Renal cortex interstitium (tissue), 11 donors: ENCODE measurements at regions not wholly inside any gene's neighbourhood (a gene's known extent, or its start where the extent isn't known, plus 50 kb on each side); places are given as distances from the start of the nearest gene placed in this dataset.

Experiments used
- DNase-seq, 11 donors: peaks; one replicate each; pipeline ENCODE4 v3.0.0-alpha.2; 2013; ENCODE audit warnings: low read depth in 9 of 11, low spot score in 4 of 11; ENCODE audit errors: extremely low read depth in 1 of 11

GRCh38 chr1:79375352-79375751 lies 368.8 kb upstream of the ADGRL4 start:
- no peak for DNase-seq

- no peak for DNase-seq
Observed at GRCh38 chr1:79374397-79374796, 367.9 kb upstream of the ADGRL4 start.

- DNase-seq: no peak
Observed at GRCh38 chr1:79373481-79374125, 367.1 kb upstream of the ADGRL4 start.

GRCh38 chr1:79371802-79372201 lies 365.3 kb upstream of the ADGRL4 start:
- no peak for DNase-seq

GRCh38 chr1:79369091-79369490 lies 362.6 kb upstream of the ADGRL4 start:
- no peak for DNase-seq

- no peak for DNase-seq
Observed at GRCh38 chr1:79364896-79365295, 358.4 kb upstream of the ADGRL4 start.

GRCh38 chr1:79363430-79363829 lies 356.9 kb upstream of the ADGRL4 start:
- DNase-seq: no peak

GRCh38 chr1:79362470-79362869 lies 355.9 kb upstream of the ADGRL4 start:
- DNase-seq: no peak

- no peak for DNase-seq
Observed at GRCh38 chr1:79355090-79355489, 348.6 kb upstream of the ADGRL4 start.

GRCh38 chr1:79353224-79353623 lies 346.7 kb upstream of the ADGRL4 start:
- DNase-seq: peak in 2 of 11 donors; percentile 3 to 6

- no peak for DNase-seq
Observed at GRCh38 chr1:79326875-79327274, 320.3 kb upstream of the ADGRL4 start.

- no peak for DNase-seq
Observed at GRCh38 chr1:79325705-79326104, 319.2 kb upstream of the ADGRL4 start.

- no peak for DNase-seq
Observed at GRCh38 chr1:79325126-79325525, 318.6 kb upstream of the ADGRL4 start.

- DNase-seq: no peak
Observed at GRCh38 chr1:79323239-79324025, 316.9 kb upstream of the ADGRL4 start.

- no peak for DNase-seq
Observed at GRCh38 chr1:79322511-79323027, 316.0 kb upstream of the ADGRL4 start.

GRCh38 chr1:79312438-79312837 lies 305.9 kb upstream of the ADGRL4 start:
- no peak for DNase-seq

- DNase-seq: no peak
Observed at GRCh38 chr1:79310609-79311008, 304.1 kb upstream of the ADGRL4 start.

GRCh38 chr1:79304131-79304530 lies 297.6 kb upstream of the ADGRL4 start:
- DNase-seq: no peak

GRCh38 chr1:79303040-79303439 lies 296.5 kb upstream of the ADGRL4 start:
- no peak for DNase-seq

GRCh38 chr1:79302380-79302930 lies 295.9 kb upstream of the ADGRL4 start:
- DNase-seq: no peak
